ENCODE measurements at regions not wholly inside any gene's neighbourhood (a gene's known extent, or its start where the extent isn't known, plus 50 kb on each side); places are given as distances from the start of the nearest gene placed in this dataset.

- Histone ChIP-seq H3K79me2 (ENCODE audit: control insufficient read depth, insufficient read depth, low read length) (no peaks in the 10 kb centered on the region), H2AFZ (ENCODE audit: low read depth, low read length) (no peak overlapping the region), H3K36me3 (ENCODE audit: control insufficient read depth in 2 of 2, extremely low read depth in 1 of 2, insufficient read depth in 2 of 2, low read length in 2 of 2) (no peaks in the 10 kb centered on the region), H3K9me3 (replicated peaks; ENCODE audit: control insufficient read depth, insufficient read depth, low read length) (no peaks in the 10 kb centered on the region), H3K27ac (ENCODE audit: insufficient read depth, low read depth, low read length) (peak overlapping the region; percentile 100), H3K27me3 (ENCODE audit: control insufficient read depth in 2 of 2, insufficient read depth in 2 of 2, low read length in 2 of 2) (no peaks in the 10 kb centered on the region), H3K4me2 (ENCODE audit: insufficient read depth, low read length) (no peak overlapping the region), H3K9me1 (replicated peaks; ENCODE audit: control insufficient read depth, extremely low read depth, insufficient read depth, low read length) (no peaks in the 10 kb centered on the region), H4K20me1 (replicated peaks; ENCODE audit: control insufficient read depth, extremely low read depth, insufficient read depth, low read length) (no peaks in the 10 kb centered on the region), H3K4me3 (replicated peaks in 1 of 3; ENCODE audit: insufficient read depth in 1 of 3, low read depth in 1 of 3, low read length in 3 of 3) (no peak overlapping the region), H3K4me1 (ENCODE audit: control insufficient read depth, extremely low read depth, insufficient read depth, low read length) (peaks cover 38% of the 10 kb centered on the region), H3K9ac (replicated peaks; ENCODE audit: extremely low read depth, insufficient read depth, low read length) (peak overlapping the region; percentile 93)
- TF ChIP-seq MAX (IDR thresholded peaks at IDR 0.05; ENCODE audit: insufficient read depth, insufficient read length) (no peak), CTCF (IDR thresholded peaks at IDR 0.05; ENCODE audit: extremely low read depth in 1 of 2, insufficient read depth in 1 of 2, low read depth in 1 of 2, low read length in 2 of 2) (no peak), JUN (IDR thresholded peaks at IDR 0.05; ENCODE audit: borderline replicate concordance, insufficient read depth, insufficient read length, low read depth) (no peak), POLR2AphosphoS5 (IDR thresholded peaks at IDR 0.05; ENCODE audit: insufficient read depth, low read depth, low read length) (no peak), EZH2 (IDR thresholded peaks at IDR 0.05; ENCODE audit: borderline replicate concordance, low read depth, low read length, severe bottlenecking) (no peak), POLR2A (IDR thresholded peaks at IDR 0.05; ENCODE audit: low read depth, low read length) (no peak), FOS (IDR thresholded peaks at IDR 0.05; ENCODE audit: borderline replicate concordance, insufficient read depth, low read length) (no peak), MYC (IDR thresholded peaks at IDR 0.05; ENCODE audit: low read depth, low read length) (no peak), GATA2 (IDR thresholded peaks at IDR 0.05; ENCODE audit: insufficient read depth, insufficient read length, low read depth, low read length) (no peak)
- DNase-seq (ENCODE audit: low read depth, low spot score), result no peak
- no TSS peak for BruUV-seq (replicated peaks)
- dilution Hi-C loops (cut with MboI; ENCODE audit: extremely low pct_ligation_motif_present, low sequenced_read_pairs), result no loop called here
- CTCF ChIA-PET, result interaction anchor here (8.1 kb wide), 1 partner anchor 36 kb away, joined by 102 read pairs; no protein-coding TSS in a partner anchor
- POLR2A ChIA-PET, result interaction anchor here (1.2 kb wide), 1 partner anchor 34 kb away, joined by 3 read pairs; no protein-coding TSS in a partner anchor
- FAIRE-seq, result no peak
- intact Hi-C loops (cut with micrococcal nuclease), result no loop called here
Measured at GRCh38 chr6:11648889-11649288, 111.3 kb downstream of the TMEM170B start.

Measured in endothelial cell of umbilical vein (primary cell).